ENCODE measurements at regions not wholly inside any gene's neighbourhood (a gene's known extent, or its start where the extent isn't known, plus 50 kb on each side); places are given as distances from the start of the nearest gene placed in this dataset.
"Not testable (repeated sequence)": the region's sequence is repeated elsewhere in the genome, so short reads cannot be mapped to it uniquely, and the experiment has no call there.

- not testable (repeated sequence) for DNase-seq
Observed at GRCh38 chr16:88232401-88233258, 150.1 kb upstream of the ZNF469 start.

DNA sequence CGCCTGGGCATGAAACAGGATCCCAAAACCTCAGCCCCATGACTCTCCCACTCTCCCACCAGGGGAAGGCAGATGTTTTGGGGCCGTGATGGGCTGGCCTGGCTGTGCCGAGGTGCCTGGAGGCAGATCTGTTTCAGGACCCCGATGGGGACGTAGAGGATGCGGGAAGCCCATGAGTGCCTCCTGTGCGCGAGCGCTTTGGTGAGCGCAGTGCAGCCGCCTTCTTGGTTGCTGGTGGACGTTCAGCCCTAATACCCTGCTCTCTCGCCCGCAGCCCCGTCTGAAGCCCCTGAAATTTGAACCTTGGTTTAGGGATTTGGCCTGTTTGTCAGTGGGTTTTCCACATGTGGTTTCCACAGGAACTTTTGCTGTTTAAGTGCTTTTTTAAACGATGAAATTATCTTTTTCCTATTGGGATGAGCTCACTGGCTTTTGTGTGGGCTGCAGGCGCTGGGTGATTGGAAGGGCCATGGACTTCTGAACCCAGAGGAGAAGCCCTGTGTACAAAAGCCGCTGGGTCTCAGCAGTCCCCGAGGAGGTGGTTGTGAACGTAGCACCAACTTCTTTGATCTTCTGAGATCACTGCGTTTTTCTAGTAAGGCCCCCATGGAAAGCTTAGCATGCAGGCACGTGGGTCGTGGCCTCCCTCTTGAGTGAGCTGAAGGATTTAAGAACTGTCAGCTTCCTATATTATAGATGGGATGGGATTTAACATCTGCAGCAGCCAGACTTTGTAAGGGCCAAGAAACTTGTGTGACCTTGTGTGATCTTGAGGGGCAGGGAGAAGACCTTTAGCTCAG lies 148.9 kb upstream of the ZNF469 start:
- DNase-seq = not testable (repeated sequence)

DNA sequence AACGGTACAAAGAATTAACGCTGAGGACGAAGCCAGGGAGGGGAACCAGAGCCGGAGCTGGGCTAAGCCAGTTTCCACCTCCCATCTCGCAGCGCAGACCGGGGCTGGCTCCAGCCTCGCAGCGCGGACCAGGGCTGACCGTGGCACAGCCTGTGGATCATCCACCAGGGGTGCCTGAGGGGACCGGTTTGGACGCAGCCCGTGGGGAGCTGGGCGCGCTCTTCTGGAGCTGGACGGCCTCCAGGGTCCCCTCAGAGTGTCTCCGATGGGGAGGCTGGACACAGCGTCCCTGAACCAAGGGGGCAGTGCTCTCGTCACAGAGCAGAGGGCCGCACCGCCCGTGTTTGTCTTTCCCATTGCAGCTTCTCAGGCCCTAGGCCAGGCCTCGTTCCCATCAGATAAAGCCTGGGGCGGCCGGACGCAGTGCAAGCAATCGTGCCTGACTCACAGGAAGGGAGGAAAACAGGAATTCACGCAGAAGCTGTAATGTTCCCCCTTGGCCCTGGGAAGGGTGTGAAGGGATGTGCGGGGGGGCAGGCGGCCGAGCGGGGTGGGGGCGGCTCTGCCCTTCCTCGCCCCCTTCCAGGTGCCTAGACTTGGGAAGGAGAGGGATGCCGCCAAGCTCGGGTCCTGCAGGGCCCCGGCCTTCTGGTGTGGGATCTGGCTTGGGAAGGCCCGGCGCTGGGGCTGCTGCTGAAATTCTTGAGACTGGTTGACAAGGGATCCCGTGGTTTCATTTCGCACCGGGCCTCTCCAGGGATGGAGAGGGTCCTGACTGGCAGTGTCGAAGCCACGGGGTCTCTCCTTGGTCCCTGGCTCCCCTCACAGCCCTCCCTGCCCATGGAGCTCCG lies 148.1 kb upstream of the ZNF469 start:
- DNase-seq = not testable (repeated sequence)

GRCh38 chr16:88235691-88236090 lies 147.1 kb upstream of the ZNF469 start:
- DNase-seq = not testable (repeated sequence)

DNA sequence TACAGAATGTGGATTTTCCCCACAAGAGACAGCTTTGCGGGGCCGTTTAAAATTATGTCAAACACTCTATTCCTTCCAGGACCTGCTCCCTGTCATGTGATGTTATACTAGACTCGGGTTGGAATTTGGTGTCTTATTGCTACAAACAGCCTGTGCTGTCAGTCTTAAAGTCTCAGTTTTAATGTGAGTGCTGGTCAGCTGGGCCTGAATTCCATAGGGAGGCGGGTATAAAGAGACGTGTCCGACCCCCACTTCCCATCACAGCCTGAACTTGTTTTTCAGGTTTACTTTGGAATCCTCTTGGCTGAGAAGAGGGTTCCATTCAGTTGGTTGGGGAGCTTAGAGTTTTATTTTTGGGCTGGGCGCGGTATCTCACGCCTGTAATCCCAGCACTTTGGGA lies 146.5 kb upstream of the ZNF469 start:
- not testable (repeated sequence) for DNase-seq

GRCh38 chr16:88237314-88237713 lies 145.4 kb upstream of the ZNF469 start:
- not testable (repeated sequence) for DNase-seq

DNA sequence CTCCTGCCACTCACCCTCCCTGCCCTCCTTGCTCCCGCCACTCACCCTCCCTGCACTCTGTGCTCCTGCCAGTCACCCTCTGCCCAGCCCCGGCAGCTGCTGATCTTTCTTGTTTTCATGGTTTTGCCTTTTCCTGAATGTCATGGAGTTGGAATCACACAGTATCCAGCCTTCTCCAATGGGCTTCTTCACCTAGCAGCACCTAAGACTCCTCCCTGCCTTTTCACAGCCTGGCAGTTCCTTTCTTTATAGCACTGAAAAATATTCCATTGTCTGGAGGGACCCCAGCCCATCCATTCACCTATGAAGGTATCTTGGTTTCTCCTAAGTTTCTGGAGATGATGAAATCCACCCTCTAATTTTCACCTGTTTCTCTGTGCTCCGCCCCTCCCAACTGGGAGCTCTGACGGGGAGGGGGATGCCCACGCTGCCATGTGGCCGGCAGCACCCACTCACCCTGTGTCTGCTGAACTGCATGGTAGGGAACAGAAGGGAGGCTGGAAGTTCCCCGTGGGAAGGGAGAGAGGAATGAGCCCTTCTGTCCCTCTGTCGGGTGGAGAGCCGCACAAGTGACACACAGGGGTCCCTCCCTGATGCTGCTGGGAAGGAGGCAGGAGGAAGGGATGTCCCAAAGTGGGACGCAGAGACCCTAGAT lies 144.9 kb upstream of the ZNF469 start:
- not testable (repeated sequence) for DNase-seq

DNA sequence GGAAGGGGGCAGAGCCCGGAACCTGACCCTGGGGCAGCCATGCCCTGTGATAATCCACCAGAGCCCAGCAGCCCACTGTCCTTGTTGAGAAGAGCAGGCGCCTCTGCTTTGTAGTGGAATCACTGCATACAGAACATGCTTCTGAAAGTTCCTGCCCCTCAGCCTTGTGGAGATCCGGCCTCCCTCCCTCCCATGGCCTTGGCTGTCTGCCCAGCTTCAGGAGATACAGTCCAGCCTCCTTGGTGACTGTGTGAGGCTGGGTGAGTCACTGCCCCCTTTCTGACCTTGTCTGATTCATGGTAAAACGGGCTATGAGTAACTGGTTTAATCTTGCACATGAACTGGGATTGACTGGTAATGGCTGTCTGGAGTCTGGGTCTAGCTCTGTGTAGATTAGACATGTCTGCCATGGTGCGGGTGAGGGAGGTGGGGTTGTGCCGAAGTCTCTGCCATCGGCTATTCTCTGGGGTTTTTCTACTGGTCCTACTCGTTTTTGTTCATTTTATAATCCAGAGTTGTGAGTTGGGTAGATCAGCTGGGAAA lies 144.0 kb upstream of the ZNF469 start:
- DNase-seq = not testable (repeated sequence)

GRCh38 chr16:88240118-88240517 lies 142.6 kb upstream of the ZNF469 start:
- DNase-seq = not testable (repeated sequence)

- not testable (repeated sequence) for DNase-seq
Observed at GRCh38 chr16:88240776-88241175, 142.0 kb upstream of the ZNF469 start.

DNA sequence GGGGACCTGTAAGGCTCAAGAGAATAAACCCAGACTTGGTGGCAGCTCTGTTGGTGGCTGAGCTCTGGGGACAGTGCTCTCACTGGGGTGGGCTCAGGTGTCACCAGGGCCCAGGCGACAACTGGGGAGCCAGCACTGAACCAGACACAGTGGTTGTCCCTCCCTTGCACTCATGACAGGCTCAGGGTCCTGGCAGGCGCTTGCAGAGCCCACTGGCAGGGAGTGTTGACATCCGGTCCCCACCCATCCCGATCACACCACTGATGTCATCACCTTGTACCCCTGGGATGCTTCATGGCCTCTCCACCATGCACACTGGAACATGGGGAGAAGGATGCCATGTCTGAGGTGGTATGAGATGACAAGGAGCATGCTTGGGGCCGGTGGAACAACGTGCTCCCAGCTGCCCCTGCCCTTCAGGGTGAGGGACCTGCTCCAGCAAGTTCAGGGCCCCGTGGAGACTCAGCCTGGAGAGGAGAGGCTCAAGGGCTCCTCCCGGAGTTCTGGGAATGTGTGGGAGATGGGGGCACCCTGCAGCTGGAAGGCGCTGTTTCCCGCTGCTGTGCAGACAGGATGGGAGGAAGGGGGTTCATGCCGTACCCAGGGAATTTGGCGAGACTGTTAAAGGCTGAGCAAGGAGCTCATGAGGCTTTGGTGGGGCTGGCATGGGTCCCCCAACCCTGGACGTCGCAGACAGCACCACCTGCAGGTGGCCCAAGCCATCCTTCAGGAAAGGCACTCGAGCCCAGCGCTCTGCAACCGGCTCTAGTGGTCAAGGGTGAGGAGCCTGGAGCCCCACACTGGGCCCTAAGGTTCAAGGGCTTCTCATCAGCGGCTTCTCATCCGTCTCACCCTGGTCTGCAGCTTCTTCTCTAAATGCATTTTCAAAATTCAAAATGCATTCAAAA lies 141.1 kb upstream of the ZNF469 start:
- not testable (repeated sequence) for DNase-seq

DNA sequence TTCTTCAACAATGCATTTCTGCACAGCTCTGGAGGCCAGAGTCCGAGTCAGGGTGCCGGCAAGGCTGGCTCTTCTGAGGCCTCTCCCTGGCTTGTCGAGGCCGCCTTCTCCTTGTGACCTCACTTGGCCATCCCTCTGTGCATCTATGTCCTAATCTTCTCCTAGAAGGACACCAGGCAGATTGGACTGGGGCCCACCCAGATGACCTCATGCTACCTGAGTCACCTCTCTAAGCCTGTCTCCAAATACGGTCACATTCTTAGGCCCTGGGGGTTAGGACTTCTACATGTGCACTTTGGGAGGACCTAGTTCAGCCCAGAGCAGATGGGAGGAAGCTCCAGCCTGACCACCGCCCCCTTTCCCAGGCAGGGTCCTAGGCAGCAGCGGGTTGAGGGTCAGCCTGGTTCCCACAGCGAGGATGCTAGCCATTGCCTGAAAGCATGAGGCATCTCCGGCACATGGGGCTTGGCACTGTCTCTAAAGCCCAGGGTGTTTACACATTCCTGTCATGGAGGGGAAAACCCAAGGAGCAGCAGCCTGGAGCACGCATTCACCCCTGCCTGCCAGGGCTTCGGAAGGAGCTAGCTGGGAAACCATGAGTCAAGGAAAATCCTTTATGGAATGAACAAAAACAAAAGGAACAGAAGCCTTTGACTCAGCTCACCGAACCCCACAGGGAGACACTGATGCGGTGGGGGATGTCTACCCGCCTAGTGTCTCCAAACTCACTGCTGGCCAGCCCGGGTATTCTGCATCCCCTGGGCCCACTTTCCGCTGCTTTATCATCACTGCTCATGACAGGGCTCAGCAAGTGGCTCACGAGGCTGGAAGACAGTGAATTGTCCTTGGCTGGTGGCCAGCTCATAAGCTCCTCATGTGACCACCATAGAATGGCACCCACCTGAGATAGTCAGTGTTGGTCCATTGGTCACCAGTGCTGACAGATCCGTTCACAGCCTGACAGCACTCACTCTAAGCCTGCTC lies 140.2 kb upstream of the ZNF469 start:
- not testable (repeated sequence) for DNase-seq

DNA sequence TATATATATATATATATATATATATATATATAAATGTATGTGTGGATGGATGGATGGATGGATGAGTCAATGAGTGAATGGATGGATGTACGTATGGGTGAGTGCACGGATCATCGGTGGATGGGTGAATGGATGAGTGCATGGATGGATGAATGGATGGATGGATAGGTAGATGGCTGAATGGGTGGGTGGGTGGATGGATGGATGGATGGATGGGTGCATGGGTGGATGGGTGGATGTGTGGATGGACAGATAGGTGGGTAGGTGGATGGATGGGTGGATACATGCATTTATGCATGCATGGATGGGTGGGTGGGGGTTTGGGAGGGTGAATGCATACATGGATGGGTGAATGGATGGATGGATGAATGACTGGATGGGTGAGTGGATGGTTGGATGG lies 138.8 kb upstream of the ZNF469 start:
- not testable (repeated sequence) for DNase-seq

DNA sequence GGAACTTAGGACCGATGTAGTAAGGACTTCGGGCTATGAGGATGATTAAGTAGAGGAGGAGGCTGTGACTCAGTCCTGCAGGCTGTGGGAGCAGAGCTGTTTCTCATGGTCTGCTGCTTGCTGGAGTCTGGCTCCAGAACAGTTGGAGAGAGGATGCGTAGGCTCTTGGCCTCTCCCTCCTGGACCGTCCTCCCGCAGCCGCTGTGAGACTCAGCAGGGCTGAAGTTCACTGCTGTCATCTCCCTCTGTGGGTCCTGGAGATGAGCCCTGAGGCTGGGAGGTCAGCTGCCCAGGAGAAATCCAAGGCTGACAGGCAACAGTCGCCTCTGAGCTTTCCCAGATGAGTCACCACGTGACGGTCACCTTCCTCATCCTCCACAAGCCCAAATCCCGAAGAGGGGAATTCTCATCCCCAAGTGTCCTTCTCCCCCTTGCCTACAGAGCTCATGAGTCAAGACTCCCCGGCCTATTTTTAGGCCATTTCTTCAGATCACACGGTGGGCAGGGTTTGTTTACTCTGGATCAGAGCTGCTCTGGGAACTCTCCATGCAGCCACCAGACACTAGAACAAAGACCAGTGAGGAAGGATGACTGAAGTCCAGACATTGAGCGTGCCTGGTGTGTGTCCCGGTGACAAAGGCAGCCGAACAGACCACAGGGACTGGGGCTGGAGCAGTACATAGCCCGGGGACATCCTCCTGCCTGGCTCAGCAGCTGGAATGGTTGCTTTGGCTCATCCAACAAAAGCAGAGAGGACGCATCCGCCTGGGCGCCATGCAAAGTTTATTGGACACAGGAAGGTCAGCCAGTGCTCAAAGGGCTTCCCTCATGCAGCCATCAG lies 137.3 kb upstream of the ZNF469 start:
- not testable (repeated sequence) for DNase-seq

- not testable (repeated sequence) for DNase-seq
Observed at GRCh38 chr16:88246955-88247582, 135.7 kb upstream of the ZNF469 start.

DNA sequence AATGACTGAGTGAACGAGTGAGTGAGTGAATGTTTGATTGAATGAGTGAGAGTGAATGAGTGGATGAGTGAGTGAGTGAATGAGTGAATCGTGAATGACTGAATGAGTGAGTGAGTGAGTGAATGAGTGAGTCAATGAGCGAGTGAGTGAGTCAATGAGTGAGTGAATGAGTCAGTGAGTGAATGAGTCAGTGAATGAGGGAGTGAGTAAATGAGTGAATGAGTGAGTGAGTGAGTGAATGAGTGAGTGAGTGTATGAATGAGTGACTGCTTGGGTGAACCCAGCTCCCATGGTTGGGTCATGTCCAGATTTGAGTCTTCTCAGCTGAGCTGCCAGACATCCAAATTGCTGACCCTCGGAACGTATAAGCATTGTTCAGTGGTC lies 135.2 kb upstream of the ZNF469 start:
- DNase-seq = not testable (repeated sequence)

DNA sequence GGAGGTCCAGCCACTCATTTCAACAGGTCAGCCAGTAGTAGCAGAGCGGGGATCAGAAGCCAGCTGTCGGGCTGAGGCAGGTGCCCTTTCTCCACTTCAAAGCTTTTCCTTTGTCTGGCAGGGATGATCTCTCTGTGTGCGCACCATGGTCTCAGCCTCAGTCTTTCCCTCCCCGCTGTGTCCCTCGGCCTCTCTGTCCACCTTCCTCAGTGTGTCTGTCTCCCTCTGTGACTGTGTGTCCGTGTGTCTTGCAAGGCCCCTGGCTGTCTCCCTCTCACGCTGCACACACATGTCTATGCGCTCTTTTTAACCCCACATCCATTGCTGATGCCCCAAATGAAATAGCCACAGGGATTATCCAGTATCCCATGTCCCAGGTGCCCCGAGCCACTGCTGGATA lies 134.0 kb upstream of the ZNF469 start:
- not testable (repeated sequence) for DNase-seq

GRCh38 chr16:88250381-88250780 lies 132.4 kb upstream of the ZNF469 start:
- DNase-seq = not testable (repeated sequence)
